GM12878 (cell line): ENCODE measurements at regions not wholly inside any gene's neighbourhood (a gene's known extent, or its start where the extent isn't known, plus 50 kb on each side); places are given as distances from the start of the nearest gene placed in this dataset.

Experiments
- ATAC-seq: fragments of 200-7000 bp; cut with Tn5 transposase; 3 replicates; pipeline ENCODE4 v1.9.1; 2020; ENCODE audit warnings: mild to moderate bottlenecking, moderate library complexity
- BruUV-seq: library from RNA; stranded (reverse); fragments of 400-500 nt; replicated peaks from 2 replicates; lab custom pipeline; 2021; lab: Mats Ljungman, UMichigan
- CTCF ChIA-PET: fragments of 300-600 bp; sonication (Branson Sonifier 250); formaldehyde crosslinking; extraction: SDS; loops from one replicate; lab custom pipeline; 2021; ENCODE audit warnings: inconsistent platforms; lab: Yijun Ruan, JAX
- POLR2A ChIA-PET: fragments of 350-600 bp; formaldehyde crosslinking; extraction: SDS; loops from one replicate; lab custom pipeline; 2021; ENCODE audit warnings: inconsistent platforms; lab: Charles Lee
- RAD21 ChIA-PET: fragments of 300-600 bp; sonication (Branson Sonifier 250); formaldehyde crosslinking; loops from one replicate; lab custom pipeline; 2023; ENCODE audit warnings: antibody characterized with exemption; ENCODE audit not compliant: unreplicated experiment; lab: Charles Lee
- SMC1A ChIA-PET: fragments of 300-600 bp; sonication (Branson Sonifier 250); formaldehyde crosslinking; loops from one replicate; lab custom pipeline; 2023; ENCODE audit not compliant: unreplicated experiment, uncharacterized antibody; lab: Charles Lee
- DNase-seq: peaks from one replicate; pipeline ENCODE4 v3.0.0-alpha.2; 2011; ENCODE audit warnings: low read depth, low spot score
- FAIRE-seq: peaks from 3 replicates; lab custom pipeline; 2011; peaks lifted over from hg19 to GRCh38; lab: Jason Lieb, UNC
- H2AFZ ChIP-seq: 2 replicates; pipeline ENCODE4 v1.6.0; 2011; ENCODE audit warnings: low read depth, low read length, control low read depth; ENCODE audit not compliant: control insufficient read depth
- H3K27ac ChIP-seq: 2 replicates; pipeline ENCODE4 v1.5.1; 2011; ENCODE audit warnings: control low read depth; ENCODE audit not compliant: control insufficient read depth, insufficient read depth
- H3K27me3 ChIP-seq, 2 experiments: replicated peaks in 1 of 2; 2 replicates each; pipeline versions ENCODE4 v1.6.0 to v1.6.1; 2011; ENCODE audit warnings: low read length in 1 of 2; ENCODE audit not compliant: control insufficient read depth in 2 of 2, insufficient read depth in 2 of 2
- H3K36me3 ChIP-seq, 2 experiments: 2 replicates each; pipeline ENCODE4 v1.5.1; 2011; ENCODE audit warnings: low read length in 1 of 2; ENCODE audit not compliant: control insufficient read depth in 2 of 2, insufficient read depth in 2 of 2
- H3K4me1 ChIP-seq: 2 replicates; pipeline ENCODE4 v1.6.1; 2011; ENCODE audit warnings: mild to moderate bottlenecking, low read length, moderate library complexity, mixed read lengths; ENCODE audit not compliant: control insufficient read depth, insufficient read depth
- H3K4me2 ChIP-seq: 2 replicates; pipeline ENCODE4 v1.6.0; 2011; ENCODE audit warnings: control low read depth; ENCODE audit not compliant: control insufficient read depth, insufficient read depth
- H3K4me3 ChIP-seq: fragments of 200-600 bp; sonication (generic); 2 replicates; pipeline ENCODE4 v1.5.1; 2016
- H3K79me2 ChIP-seq: 2 replicates; pipeline ENCODE4 v1.6.0; 2011; ENCODE audit warnings: low read length; ENCODE audit not compliant: control insufficient read depth, insufficient read depth
- H3K9ac ChIP-seq: 2 replicates; pipeline ENCODE4 v1.8.0; 2011; ENCODE audit warnings: low read length, control low read depth, mixed read lengths; ENCODE audit not compliant: control insufficient read depth, insufficient read depth
- H3K9me3 ChIP-seq: replicated peaks from 3 replicates; pipeline ENCODE4 v1.5.1; 2011; ENCODE audit warnings: mild to moderate bottlenecking, low read length; ENCODE audit not compliant: control insufficient read depth, insufficient read depth
- H4K20me1 ChIP-seq: 2 replicates; pipeline ENCODE4 v1.6.0; 2011; ENCODE audit not compliant: control insufficient read depth, insufficient read depth
- EZH2 ChIP-seq: IDR thresholded peaks from 2 replicates; pipeline ENCODE4 v1.6.1; 2012; ENCODE audit warnings: low read depth, mild to moderate bottlenecking, control low read depth, inconsistent platforms, low read length, borderline replicate concordance; ENCODE audit not compliant: control insufficient read depth
- GABPA ChIP-seq: IDR thresholded peaks from 2 replicates; pipeline ENCODE4 v1.6.1; 2014; ENCODE audit warnings: antibody characterized with exemption, low read depth, mild to moderate bottlenecking, inconsistent platforms
- GATAD2B ChIP-seq: fragments of 450-650 bp; conservative IDR thresholded peaks from 2 replicates; pipeline ENCODE4 v1.6.1; 2017; ENCODE audit warnings: low read depth, mild to moderate bottlenecking, moderate library complexity
- MEF2A ChIP-seq: IDR thresholded peaks from 2 replicates; pipeline ENCODE4 v1.6.1; 2011; ENCODE audit warnings: low read depth, mild to moderate bottlenecking, low read length, moderate library complexity; ENCODE audit not compliant: insufficient read depth
- PAX5 ChIP-seq: IDR thresholded peaks from 2 replicates; pipeline ENCODE4 v1.6.1; 2011; ENCODE audit warnings: low read depth, low read length, borderline replicate concordance
- RELA ChIP-seq: fragments of 450-650 bp; IDR thresholded peaks from 2 replicates; pipeline ENCODE4 v1.8.0; 2014; ENCODE audit warnings: borderline replicate concordance; ENCODE audit not compliant: partially characterized antibody
- RUNX3 ChIP-seq: IDR thresholded peaks from 2 replicates; pipeline ENCODE4 v1.6.1; 2012; ENCODE audit warnings: low read length, inconsistent platforms
- WGBS: methylation state at CpG from one replicate; pipeline ENCODE4 v1.1.6; 2016; ENCODE audit warnings: low lambda C conversion rate; ENCODE audit not compliant: insufficient replicate concordance, insufficient coverage; ENCODE audit errors: missing lambda C conversion rate; 5-methylcytosine and 5-hydroxymethylcytosine counted together
- in situ Hi-C: fragments of 300-500 bp; cut with MboI; formaldehyde crosslinking; loops from 9 replicates; pipeline ENCODE4 v1.14.3; 2018; ENCODE audit warnings: mixed read lengths
- intact Hi-C: fragments of 100-400 bp; cut with micrococcal nuclease; formaldehyde crosslinking; loops from one replicate; pipeline ENCODE4 v1.14.2; 2022; ENCODE audit not compliant: unreplicated experiment
- TF ChIP-seq, protein P1 (sequence below): fragments of 450-650 bp; IDR thresholded peaks from 2 replicates; pipeline ENCODE4 v1.6.1; 2017; ENCODE audit warnings: mild to moderate bottlenecking, moderate library complexity

DNA sequence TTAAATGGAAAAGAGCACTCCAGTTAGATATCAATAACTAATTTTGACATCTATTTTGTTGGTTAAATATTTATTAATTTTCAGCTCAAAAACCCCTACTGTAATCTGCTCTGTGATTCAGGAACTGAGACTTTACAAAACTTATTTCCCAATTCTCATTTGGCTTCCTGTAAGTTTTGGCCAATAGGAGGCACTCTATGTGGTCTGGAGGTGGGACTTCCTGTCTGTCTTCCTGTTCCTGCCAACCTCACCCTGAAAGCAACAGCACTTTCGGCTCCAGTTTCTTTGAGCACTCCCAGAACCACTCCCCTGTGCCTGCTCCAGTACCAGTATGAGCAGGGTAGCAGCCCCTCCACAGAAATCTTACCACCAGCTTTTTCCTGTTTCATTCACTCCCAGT is 1027.0 kb downstream of the VRK1 start:
- ChIA-PET SMC1A (interaction anchor here (1.5 kb wide), 1 partner anchor 222 kb away, joined by 4 read pairs; no protein-coding TSS in a partner anchor), POLR2A (no interaction called here), CTCF (no interaction called here), RAD21 (no interaction called here)
- BruUV-seq, result no TSS peak
- ATAC-seq (no peak), DNase-seq (no peak), FAIRE-seq (no peak)
- Histone ChIP-seq H4K20me1 (no peaks in the 10 kb centered on the region), H3K27me3 (no peaks in the 10 kb centered on the region), H3K4me3 (no peak overlapping the region), H3K27ac (no peak overlapping the region), H3K9me3 (no peaks in the 10 kb centered on the region; the same call in 2 of the 3 replicates), H3K36me3 (no peaks in the 10 kb centered on the region), H2AFZ (no peak overlapping the region), H3K4me1 (no peaks in the 10 kb centered on the region), H3K9ac (no peak overlapping the region), H3K79me2 (no peaks in the 10 kb centered on the region), H3K4me2 (no peak overlapping the region)
- 0% methylated on average over 1 of the region's 1 CpG for WGBS
- intact Hi-C loops, result no loop called here
- no peak for TF ChIP-seq EZH2
- TF ChIP-seq PAX5, result no peak
- TF ChIP-seq RUNX3, result no peak
- no peak for TF ChIP-seq GATAD2B
- TF ChIP-seq GABPA, result peak; percentile 56; the same call in 1 of the 2 replicates
- no peak for TF ChIP-seq MEF2A
- TF ChIP-seq, protein P1, sequence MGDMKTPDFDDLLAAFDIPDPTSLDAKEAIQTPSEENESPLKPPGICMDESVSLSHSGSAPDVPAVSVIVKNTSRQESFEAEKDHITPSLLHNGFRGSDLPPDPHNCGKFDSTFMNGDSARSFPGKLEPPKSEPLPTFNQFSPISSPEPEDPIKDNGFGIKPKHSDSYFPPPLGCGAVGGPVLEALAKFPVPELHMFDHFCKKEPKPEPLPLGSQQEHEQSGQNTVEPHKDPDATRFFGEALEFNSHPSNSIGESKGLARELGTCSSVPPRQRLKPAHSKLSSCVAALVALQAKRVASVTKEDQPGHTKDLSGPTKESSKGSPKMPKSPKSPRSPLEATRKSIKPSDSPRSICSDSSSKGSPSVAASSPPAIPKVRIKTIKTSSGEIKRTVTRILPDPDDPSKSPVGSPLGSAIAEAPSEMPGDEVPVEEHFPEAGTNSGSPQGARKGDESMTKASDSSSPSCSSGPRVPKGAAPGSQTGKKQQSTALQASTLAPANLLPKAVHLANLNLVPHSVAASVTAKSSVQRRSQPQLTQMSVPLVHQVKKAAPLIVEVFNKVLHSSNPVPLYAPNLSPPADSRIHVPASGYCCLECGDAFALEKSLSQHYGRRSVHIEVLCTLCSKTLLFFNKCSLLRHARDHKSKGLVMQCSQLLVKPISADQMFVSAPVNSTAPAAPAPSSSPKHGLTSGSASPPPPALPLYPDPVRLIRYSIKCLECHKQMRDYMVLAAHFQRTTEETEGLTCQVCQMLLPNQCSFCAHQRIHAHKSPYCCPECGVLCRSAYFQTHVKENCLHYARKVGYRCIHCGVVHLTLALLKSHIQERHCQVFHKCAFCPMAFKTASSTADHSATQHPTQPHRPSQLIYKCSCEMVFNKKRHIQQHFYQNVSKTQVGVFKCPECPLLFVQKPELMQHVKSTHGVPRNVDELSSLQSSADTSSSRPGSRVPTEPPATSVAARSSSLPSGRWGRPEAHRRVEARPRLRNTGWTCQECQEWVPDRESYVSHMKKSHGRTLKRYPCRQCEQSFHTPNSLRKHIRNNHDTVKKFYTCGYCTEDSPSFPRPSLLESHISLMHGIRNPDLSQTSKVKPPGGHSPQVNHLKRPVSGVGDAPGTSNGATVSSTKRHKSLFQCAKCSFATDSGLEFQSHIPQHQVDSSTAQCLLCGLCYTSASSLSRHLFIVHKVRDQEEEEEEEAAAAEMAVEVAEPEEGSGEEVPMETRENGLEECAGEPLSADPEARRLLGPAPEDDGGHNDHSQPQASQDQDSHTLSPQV, result no peak
- no peak for TF ChIP-seq RELA
- in situ Hi-C loops, result no loop called here
